H9 (cell line): ENCODE measurements at regions not wholly inside any gene's neighbourhood (a gene's known extent, or its start where the extent isn't known, plus 50 kb on each side); places are given as distances from the start of the nearest gene placed in this dataset.
"Not testable (repeated sequence)": the region's sequence is repeated elsewhere in the genome, so short reads cannot be mapped to it uniquely, and the experiment has no call there.

Source experiments
- DNase-seq: peaks from one replicate; pipeline ENCODE4 v3.0.0-alpha.2; 2017
- H2AFZ ChIP-seq: one replicate; pipeline ENCODE4 v1.6.1; 2013; ENCODE audit warnings: mild to moderate bottlenecking, low read length, control low read depth, moderate library complexity
- H2AK5ac ChIP-seq: 2 replicates; pipeline ENCODE4 v1.6.1; 2013; ENCODE audit warnings: low read length, control low read depth, mixed read lengths; ENCODE audit not compliant: insufficient read length
- H2BK120ac ChIP-seq: one replicate; pipeline ENCODE4 v1.6.1; 2013; ENCODE audit warnings: low read depth, mild to moderate bottlenecking, low read length, control low read depth, inconsistent platforms; ENCODE audit not compliant: poor library complexity, severe bottlenecking
- H2BK12ac ChIP-seq: 2 replicates; pipeline ENCODE4 v1.6.1; 2013; ENCODE audit warnings: low read length, control low read depth, mixed read lengths, low read depth; ENCODE audit not compliant: insufficient read length
- H2BK15ac ChIP-seq: 2 replicates; pipeline ENCODE4 v1.6.1; 2013; ENCODE audit warnings: low read depth, low read length, control low read depth
- H2BK20ac ChIP-seq: one replicate; pipeline ENCODE4 v1.6.1; 2013; ENCODE audit warnings: low read depth, mild to moderate bottlenecking, low read length, control low read depth, inconsistent platforms; ENCODE audit not compliant: poor library complexity, severe bottlenecking
- H2BK5ac ChIP-seq: 2 replicates; pipeline ENCODE4 v1.6.1; 2013; ENCODE audit warnings: low read length, control low read depth, mixed read lengths; ENCODE audit not compliant: insufficient read length
- H3K14ac ChIP-seq: 2 replicates; pipeline ENCODE4 v1.6.1; 2013; ENCODE audit warnings: low read length, control low read depth; ENCODE audit not compliant: insufficient read depth
- H3K18ac ChIP-seq: 2 replicates; pipeline ENCODE4 v1.6.1; 2013; ENCODE audit warnings: low read depth, mild to moderate bottlenecking, mixed read lengths, low read length, control low read depth; ENCODE audit not compliant: insufficient read length
- H3K23ac ChIP-seq: 2 replicates; pipeline ENCODE4 v1.6.1; 2013; ENCODE audit warnings: low read length, control low read depth, mixed read lengths, low read depth; ENCODE audit not compliant: insufficient read length
- H3K23me2 ChIP-seq: 2 replicates; pipeline ENCODE4 v1.6.1; 2013; ENCODE audit warnings: low read depth, mild to moderate bottlenecking, mixed read lengths, low read length, control low read depth; ENCODE audit not compliant: insufficient read length, poor library complexity, severe bottlenecking
- H3K27ac ChIP-seq: 2 replicates; pipeline ENCODE4 v1.5.1; 2013; ENCODE audit warnings: low read length, control low read depth, mixed read lengths, low read depth; ENCODE audit not compliant: insufficient read length
- H3K27me3 ChIP-seq: 2 replicates; pipeline ENCODE4 v1.6.1; 2013; ENCODE audit warnings: low read length, control low read depth, inconsistent platforms; ENCODE audit not compliant: insufficient read depth
- H3K4ac ChIP-seq: 2 replicates; pipeline ENCODE4 v1.6.1; 2013; ENCODE audit warnings: low read depth, mild to moderate bottlenecking, control low read depth, inconsistent platforms, low read length, moderate library complexity
- H3K4me1 ChIP-seq: 2 replicates; pipeline ENCODE4 v1.6.1; 2013; ENCODE audit warnings: low read length, control low read depth, inconsistent platforms; ENCODE audit not compliant: insufficient read depth
- H3K4me2 ChIP-seq: 2 replicates; pipeline ENCODE4 v1.6.1; 2013; ENCODE audit warnings: low read length, control low read depth, mixed read lengths; ENCODE audit not compliant: insufficient read length, insufficient read depth
- H3K56ac ChIP-seq: 2 replicates; pipeline ENCODE4 v1.6.1; 2013; ENCODE audit warnings: low read depth, mild to moderate bottlenecking, mixed read lengths, low read length, control low read depth; ENCODE audit not compliant: insufficient read length
- H3K79me1 ChIP-seq: 2 replicates; pipeline ENCODE4 v1.6.1; 2013; ENCODE audit warnings: low read depth, mild to moderate bottlenecking, moderate library complexity, low read length, control low read depth, inconsistent platforms; ENCODE audit not compliant: insufficient read depth, poor library complexity, severe bottlenecking
- H3K79me2 ChIP-seq: 2 replicates; pipeline ENCODE4 v1.6.1; 2013; ENCODE audit warnings: low read length, control low read depth, inconsistent platforms; ENCODE audit not compliant: insufficient read depth
- H3K9ac ChIP-seq: 2 replicates; pipeline ENCODE4 v1.6.1; 2013; ENCODE audit warnings: low read length, control low read depth, mixed read lengths; ENCODE audit not compliant: insufficient read length; ENCODE audit errors: extremely low read depth
- H3K9me3 ChIP-seq: one replicate; pipeline ENCODE4 v1.6.1; 2013; ENCODE audit warnings: low read depth, low read length, inconsistent platforms; ENCODE audit not compliant: control insufficient read depth
- H3T11ph ChIP-seq: one replicate; pipeline ENCODE4 v1.6.1; 2013; ENCODE audit warnings: mild to moderate bottlenecking, low read length, control low read depth, inconsistent platforms
- H4K20me1 ChIP-seq: one replicate; pipeline ENCODE4 v1.6.1; 2013; ENCODE audit not compliant: control insufficient read depth, insufficient read length, insufficient read depth
- H4K5ac ChIP-seq: 2 replicates; pipeline ENCODE4 v1.6.1; 2013; ENCODE audit warnings: low read depth, mild to moderate bottlenecking, mixed read lengths, low read length, control low read depth; ENCODE audit not compliant: insufficient read length
- H4K8ac ChIP-seq: replicated peaks from 2 replicates; pipeline ENCODE4 v1.6.1; 2013; ENCODE audit warnings: low read length, control low read depth, mixed read lengths, low read depth; ENCODE audit not compliant: insufficient read length
- H4K91ac ChIP-seq: 2 replicates; pipeline ENCODE4 v1.6.1; 2013; ENCODE audit warnings: low read depth, mild to moderate bottlenecking, moderate library complexity, mixed read lengths, low read length, control low read depth; ENCODE audit not compliant: insufficient read length
- H3K27ac Mint-ChIP-seq, 3 experiments: 2 replicates in 2 of 3; 3 replicates in 1 of 3; pipeline ENCODE4 v1.8.0; 2020 to 2021; ENCODE audit warnings: mixed read lengths in 3 of 3, mild to moderate bottlenecking in 1 of 3, moderate library complexity in 1 of 3
- H3K27me3 Mint-ChIP-seq: 2 replicates; pipeline ENCODE4 v1.8.0; 2021; ENCODE audit warnings: low read depth, mild to moderate bottlenecking, moderate library complexity, mixed read lengths
- H3K36me3 Mint-ChIP-seq, 3 experiments: 2 replicates in 2 of 3; 3 replicates in 1 of 3; pipeline ENCODE4 v1.8.0; 2020 to 2021; ENCODE audit warnings: low read depth in 3 of 3, mixed read lengths in 3 of 3; ENCODE audit not compliant: insufficient read depth in 1 of 3
- H3K4me1 Mint-ChIP-seq, 2 experiments: 2 replicates each; pipeline ENCODE4 v1.8.0; 2020; ENCODE audit warnings: mixed read lengths in 2 of 2
- H3K4me3 Mint-ChIP-seq, 2 experiments: 2 replicates in 1 of 2; 3 replicates in 1 of 2; pipeline ENCODE4 v1.8.0; 2020 to 2021; ENCODE audit warnings: mild to moderate bottlenecking in 2 of 2, mixed read lengths in 2 of 2, moderate library complexity in 1 of 2
- H3K9me3 Mint-ChIP-seq, 2 experiments: 2 replicates in 1 of 2; 3 replicates in 1 of 2; pipeline ENCODE4 v1.8.0; 2020; ENCODE audit warnings: mild to moderate bottlenecking in 2 of 2, mixed read lengths in 2 of 2, moderate library complexity in 1 of 2
- whole genome bisulfite sequencing: extraction: QIAGEN DNeasy Blood & Tissue Kit; methylation state at CpG from one replicate; pipeline ENCODE4 v1.1.7; 2013; ENCODE audit warnings: missing lambda C conversion rate, low lambda C conversion rate, mixed read lengths; ENCODE audit not compliant: insufficient read length; ENCODE audit errors: extremely low coverage; 5-methylcytosine and 5-hydroxymethylcytosine counted together

DNA sequence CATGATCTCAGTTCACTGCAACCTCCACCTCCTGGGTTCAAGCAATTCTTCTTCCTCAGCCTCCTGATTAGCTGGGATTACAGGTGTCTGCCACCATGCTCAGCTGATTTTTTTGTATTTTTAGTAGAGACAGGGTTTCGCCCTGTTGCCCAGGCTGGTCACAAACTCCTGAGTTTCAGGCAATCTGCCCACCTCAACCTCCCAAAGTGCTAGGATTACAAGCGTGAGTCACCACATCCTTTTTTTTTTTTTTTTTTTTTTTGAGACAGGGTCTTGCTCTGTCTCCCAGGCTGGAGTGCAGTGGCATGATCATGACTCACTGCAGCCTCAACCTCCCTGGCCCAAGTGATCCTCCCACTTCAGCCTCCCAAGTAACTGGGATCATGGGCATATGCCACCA, 298.9 kb downstream of the SPRY1 start:
- not testable (repeated sequence) for H3K56ac ChIP-seq, H3K9me3 ChIP-seq, H4K20me1 ChIP-seq, H3K9ac ChIP-seq, H3K23ac ChIP-seq, H3K27me3 ChIP-seq, H2BK15ac ChIP-seq, H4K8ac ChIP-seq, H3T11ph ChIP-seq, H2AK5ac ChIP-seq, H3K36me3 Mint-ChIP-seq, H4K5ac ChIP-seq, H3K14ac ChIP-seq, H2BK5ac ChIP-seq, H3K4me2 ChIP-seq, H3K79me1 ChIP-seq, H3K4me3 Mint-ChIP-seq, H3K4me1 ChIP-seq, H2BK12ac ChIP-seq, H4K91ac ChIP-seq, H3K4ac ChIP-seq, H3K18ac ChIP-seq, H3K23me2 ChIP-seq, H2BK120ac ChIP-seq, DNase-seq, H3K27me3 Mint-ChIP-seq, H3K79me2 ChIP-seq, H3K9me3 Mint-ChIP-seq, H2BK20ac ChIP-seq, H3K27ac ChIP-seq, H2AFZ ChIP-seq, H3K4me1 Mint-ChIP-seq, H3K27ac Mint-ChIP-seq
- no CpG with 5 or more reads among the region's 2 CpGs for WGBS
